GM19351 (cell line): ENCODE measurements at regions not wholly inside any gene's neighbourhood (a gene's known extent, or its start where the extent isn't known, plus 50 kb on each side); places are given as distances from the start of the nearest gene placed in this dataset.

ENCODE experiments used
- ATAC-seq: cut with Tn5 transposase; IDR thresholded peaks from one replicate; pipeline ENCODE4 v1.9.1; 2021; ENCODE audit warnings: mild to moderate bottlenecking, moderate library complexity; ENCODE audit not compliant: unreplicated experiment

- no peak for ATAC-seq
Observed at GRCh38 chr22:27617214-27617881, 184.2 kb downstream of the MN1 start.

- no peak for ATAC-seq
Observed at GRCh38 chr22:27620367-27621154, 181.0 kb downstream of the MN1 start.

GRCh38 chr22:27621486-27622070 lies 180.0 kb downstream of the MN1 start:
- no peak for ATAC-seq

GRCh38 chr22:27624042-27624441 lies 177.5 kb downstream of the MN1 start:
- ATAC-seq: no peak

GRCh38 chr22:27624705-27625104 lies 176.9 kb downstream of the MN1 start:
- ATAC-seq: no peak

GRCh38 chr22:27625769-27626674 lies 175.5 kb downstream of the MN1 start:
- no peak for ATAC-seq

- ATAC-seq: no peak
Observed at GRCh38 chr22:27626675-27627443, 174.7 kb downstream of the MN1 start.

- ATAC-seq: no peak
Observed at GRCh38 chr22:27627444-27627833, 174.1 kb downstream of the MN1 start.

GRCh38 chr22:27627901-27628300 lies 173.7 kb downstream of the MN1 start:
- ATAC-seq: no peak

- ATAC-seq: no peak
Observed at GRCh38 chr22:27628341-27628740, 173.2 kb downstream of the MN1 start.

DNA sequence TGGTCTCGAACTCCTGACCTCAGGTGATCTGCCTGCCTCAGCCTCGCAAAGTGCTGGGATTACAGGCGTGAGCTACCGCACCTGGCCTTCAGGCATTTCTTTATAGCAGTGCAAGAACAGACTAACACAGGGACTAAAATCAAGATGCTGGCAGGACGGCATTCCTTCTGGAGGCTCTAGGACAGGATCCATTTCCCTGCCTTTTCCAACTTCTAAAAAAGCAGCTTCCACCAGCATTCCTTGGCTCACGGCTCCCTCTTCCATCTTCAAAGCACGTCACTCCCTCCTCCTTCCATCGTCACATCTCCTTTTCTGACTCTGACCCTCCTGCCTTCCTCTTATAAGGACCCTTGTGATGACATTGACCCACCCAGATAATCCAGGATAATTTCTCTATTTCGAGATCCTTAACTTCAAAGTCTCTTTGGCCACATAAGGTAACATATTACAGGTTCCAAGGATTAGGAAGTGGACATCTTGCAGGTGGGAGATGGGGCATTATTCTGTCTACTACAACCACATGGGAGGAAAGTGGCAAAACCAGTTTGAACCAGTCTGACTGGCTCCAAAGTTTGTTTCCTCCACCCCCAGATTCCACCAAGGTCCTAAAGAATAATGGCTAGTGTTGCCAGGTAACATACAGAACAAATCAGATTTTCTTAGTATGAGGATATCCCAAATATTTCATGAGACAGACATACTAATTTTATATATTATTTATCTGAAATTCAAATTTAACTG lies 172.5 kb downstream of the MN1 start:
- ATAC-seq: no peak

DNA sequence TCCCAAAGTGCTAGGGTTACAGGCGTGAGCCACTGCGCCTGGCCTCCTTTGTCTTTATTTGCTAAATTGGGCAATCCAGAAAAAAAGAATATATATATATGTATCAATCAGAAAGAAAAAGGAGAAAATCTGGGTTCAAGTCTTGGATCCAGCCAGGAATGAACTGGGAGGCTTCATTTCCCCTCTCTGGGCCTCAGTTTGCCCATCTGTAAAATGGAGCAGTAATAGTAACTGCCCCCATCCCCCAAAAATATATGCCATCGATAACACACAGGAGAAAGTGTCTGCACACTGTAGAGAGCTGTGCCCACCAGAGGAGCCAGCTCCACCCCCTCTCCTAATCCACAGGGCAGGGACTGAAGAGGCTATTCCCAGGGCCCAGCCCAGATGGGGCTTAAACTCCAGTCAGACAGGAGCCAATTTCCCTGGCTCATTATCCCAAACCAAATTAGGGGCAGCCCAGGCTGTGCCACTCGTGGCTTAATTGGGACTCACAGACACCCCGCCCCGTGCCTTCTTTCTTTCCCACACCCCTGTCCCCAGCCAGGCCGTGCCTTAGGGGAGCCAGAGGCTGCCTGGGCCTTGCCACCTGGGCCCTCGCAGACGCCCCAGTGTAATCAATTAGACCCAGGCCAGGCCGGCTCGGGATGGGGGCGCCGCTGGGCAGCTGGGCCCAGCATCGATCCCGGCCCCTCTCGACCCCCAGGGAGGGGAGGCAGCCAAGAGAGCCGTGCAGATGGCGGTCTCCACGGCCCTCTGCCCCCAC lies 171.5 kb downstream of the MN1 start:
- no peak for ATAC-seq

GRCh38 chr22:27630754-27631153 lies 170.8 kb downstream of the MN1 start:
- ATAC-seq: no peak

DNA sequence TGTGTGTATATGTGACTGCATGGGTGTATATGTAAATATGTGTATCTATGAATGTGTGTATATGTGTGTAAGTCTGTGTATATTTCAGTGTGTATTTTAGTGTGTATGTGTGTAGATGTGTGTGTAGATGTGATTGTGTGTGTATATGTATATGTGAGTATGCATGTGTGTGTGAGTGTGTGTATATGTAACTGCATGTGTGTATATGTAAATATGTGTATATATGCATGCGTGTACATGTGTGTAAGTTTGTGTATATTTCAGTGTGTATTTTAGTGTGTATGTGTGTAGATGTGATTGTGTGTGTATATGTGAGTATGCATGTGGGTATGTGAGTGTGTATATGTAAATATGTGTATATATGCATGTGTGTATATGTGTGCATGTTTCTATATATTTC lies 169.9 kb downstream of the MN1 start:
- ATAC-seq: no peak

DNA sequence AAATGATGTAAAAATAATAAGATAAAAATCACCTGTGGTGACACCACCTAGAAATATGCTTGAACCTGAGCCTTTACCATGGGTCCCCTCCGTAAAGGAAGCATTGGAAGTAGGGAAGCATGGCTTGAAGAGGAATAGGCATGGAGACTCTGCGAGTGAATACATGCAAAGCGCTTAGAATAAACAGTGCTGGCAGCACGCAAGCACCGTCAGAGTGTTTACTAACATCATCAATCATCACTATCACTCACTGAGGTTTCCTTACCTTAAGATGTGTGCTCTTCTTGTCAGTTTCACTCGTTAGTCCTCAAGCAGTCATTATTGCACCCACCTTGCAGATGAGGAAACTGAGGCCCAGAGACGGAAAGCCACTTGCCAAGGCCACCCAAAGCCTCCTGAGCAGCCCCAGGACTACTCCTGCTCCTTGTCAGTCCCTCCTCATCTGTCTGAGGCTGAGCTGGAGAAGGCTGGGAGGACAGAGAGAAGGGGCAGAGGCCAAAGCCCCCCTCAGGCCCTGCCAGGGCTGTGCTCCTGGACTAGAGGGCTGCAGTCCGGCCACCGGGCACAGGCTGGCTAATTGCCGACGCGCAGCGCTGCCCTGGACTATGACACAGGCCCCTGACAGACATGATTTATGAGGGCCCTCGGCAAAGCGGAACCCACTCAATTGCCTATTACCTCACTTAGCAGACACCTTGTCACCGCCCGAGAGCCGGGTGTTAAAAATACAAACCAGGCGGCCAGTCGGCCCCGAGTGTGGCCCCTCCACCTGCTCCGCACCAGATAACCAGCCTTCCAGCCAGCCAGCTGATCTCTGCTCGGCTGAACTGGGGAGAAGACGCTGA lies 168.9 kb downstream of the MN1 start:
- no peak for ATAC-seq

DNA sequence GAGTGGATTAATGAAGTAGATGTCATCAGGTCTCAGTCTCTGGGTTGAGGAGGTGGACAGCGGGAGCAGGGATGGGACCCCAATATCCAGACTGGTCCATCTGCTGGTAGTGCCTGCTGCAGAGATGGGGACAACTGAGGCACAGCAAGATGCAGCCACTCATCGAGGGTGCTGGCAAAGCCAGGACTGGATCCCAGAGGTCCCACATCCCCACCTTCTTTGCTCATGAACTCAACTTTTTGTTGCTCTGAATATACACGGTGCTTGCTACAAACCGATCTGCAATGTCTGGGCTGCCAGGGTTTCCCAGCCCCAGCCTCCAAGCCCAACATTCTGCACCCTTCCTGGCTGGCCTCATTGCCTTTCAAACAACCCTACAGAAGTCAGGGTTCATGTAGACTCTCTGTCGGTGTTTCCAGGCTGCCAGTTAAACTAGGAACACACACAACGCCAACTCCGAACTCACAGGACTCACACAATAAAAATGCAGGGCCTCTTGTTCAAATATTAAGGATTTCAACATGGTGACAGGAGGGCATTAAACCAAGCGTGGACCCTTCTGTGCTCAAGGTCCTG lies 168.2 kb downstream of the MN1 start:
- ATAC-seq: no peak

- ATAC-seq: no peak
Observed at GRCh38 chr22:27634043-27634740, 167.4 kb downstream of the MN1 start.
